Thymus (tissue), 11 donors: ENCODE measurements at regions not wholly inside any gene's neighbourhood (a gene's known extent, or its start where the extent isn't known, plus 50 kb on each side); places are given as distances from the start of the nearest gene placed in this dataset.

Experiments
- DNase-seq, 9 donors: peaks; one replicate each; pipeline ENCODE4 v3.0.0-alpha.2; 2013; ENCODE audit warnings: low spot score in 9 of 9, low read depth in 6 of 9, missing footprints in 1 of 9
- H3K27ac ChIP-seq, 2 donors: one replicate each; pipeline ENCODE4 v1.5.1; 2013; ENCODE audit warnings: control low read depth in 1 of 2, low read depth in 1 of 2, low read length in 1 of 2, mild to moderate bottlenecking in 1 of 2, moderate library complexity in 1 of 2
- H3K27me3 ChIP-seq, 2 donors: one replicate each; pipeline ENCODE4 v1.5.1; 2013; ENCODE audit warnings: low read length in 1 of 2; ENCODE audit not compliant: control insufficient read depth in 2 of 2, insufficient read depth in 1 of 2
- H3K36me3 ChIP-seq, 2 donors: one replicate each; pipeline ENCODE4 v1.5.1; 2013; ENCODE audit warnings: low read length in 1 of 2, mild to moderate bottlenecking in 1 of 2, moderate library complexity in 1 of 2; ENCODE audit not compliant: control insufficient read depth in 2 of 2, insufficient read depth in 2 of 2
- H3K4me1 ChIP-seq, 2 donors: one replicate each; pipeline ENCODE4 v1.5.1; 2013; ENCODE audit warnings: low read length in 2 of 2; ENCODE audit not compliant: control insufficient read depth in 2 of 2, insufficient read depth in 2 of 2
- H3K4me3 ChIP-seq, 2 donors: one replicate each; pipeline ENCODE4 v1.5.1; 2013; ENCODE audit warnings: low read length in 2 of 2, control low read depth in 1 of 2, mild to moderate bottlenecking in 1 of 2
- H3K9me3 ChIP-seq, 2 donors: one replicate each; pipeline ENCODE4 v1.5.1; 2013; ENCODE audit warnings: low read length in 1 of 2, mild to moderate bottlenecking in 1 of 2; ENCODE audit not compliant: control insufficient read depth in 2 of 2, insufficient read depth in 1 of 2
- WGBS: extraction: QIAGEN DNeasy Blood & Tissue Kit; methylation state at CpG from one replicate; pipeline ENCODE4 v1.1.7; 2013; 5-methylcytosine and 5-hydroxymethylcytosine counted together
- donor health status: healthy.

- Histone ChIP-seq H3K9me3 (no peaks in the 10 kb centered on the region), H3K27ac (no peak overlapping the region), H3K4me3 (no peak overlapping the region), H3K4me1 (no peaks in the 10 kb centered on the region), H3K36me3 (no peaks in the 10 kb centered on the region), H3K27me3 (no peaks in the 10 kb centered on the region)
- WGBS = 96% methylated on average over 3 of the region's 3 CpGs
- DNase-seq = no peak
Observed at GRCh38 chr10:14450041-14450491, 119.3 kb upstream of the FRMD4A start.

- H3K4me1 ChIP-seq = no peaks in the 10 kb centered on the region
- WGBS = 97% methylated on average over 3 of the region's 3 CpGs
- no peaks in the 10 kb centered on the region for H3K27me3 ChIP-seq
- no peak overlapping the region for H3K27ac ChIP-seq
- no peak for DNase-seq
- H3K36me3 ChIP-seq = no peaks in the 10 kb centered on the region
- no peaks in the 10 kb centered on the region for H3K9me3 ChIP-seq
- H3K4me3 ChIP-seq = no peak overlapping the region
Observed at GRCh38 chr10:14449293-14449815, 118.6 kb upstream of the FRMD4A start.

GRCh38 chr10:14448197-14448990 lies 117.7 kb upstream of the FRMD4A start:
- Histone ChIP-seq H3K4me3 (no peak overlapping the region), H3K36me3 (no peaks in the 10 kb centered on the region), H3K27me3 (no peaks in the 10 kb centered on the region), H3K9me3 (no peaks in the 10 kb centered on the region), H3K4me1 (no peaks in the 10 kb centered on the region), H3K27ac (no peak overlapping the region)
- DNase-seq = no peak
- 86% methylated on average over 12 of the region's 12 CpGs for WGBS

- no peaks in the 10 kb centered on the region for H3K36me3 ChIP-seq
- no peaks in the 10 kb centered on the region for H3K27me3 ChIP-seq
- H3K9me3 ChIP-seq = no peaks in the 10 kb centered on the region
- 95% methylated on average over 10 of the region's 10 CpGs for WGBS
- no peak overlapping the region for H3K4me3 ChIP-seq
- DNase-seq = no peak
- no peaks in the 10 kb centered on the region for H3K4me1 ChIP-seq
- H3K27ac ChIP-seq = no peak overlapping the region
Observed at GRCh38 chr10:14447094-14447839, 116.5 kb upstream of the FRMD4A start.

- H3K4me1 ChIP-seq = no peaks in the 10 kb centered on the region
- no peaks in the 10 kb centered on the region for H3K36me3 ChIP-seq
- no peak overlapping the region for H3K4me3 ChIP-seq
- H3K27ac ChIP-seq = no peak overlapping the region
- 91% methylated on average over 8 of the region's 8 CpGs for WGBS
- no peaks in the 10 kb centered on the region for H3K9me3 ChIP-seq
- DNase-seq = no peak
- no peaks in the 10 kb centered on the region for H3K27me3 ChIP-seq
Observed at GRCh38 chr10:14439451-14440259, 108.9 kb upstream of the FRMD4A start.

GRCh38 chr10:14438576-14438975 lies 107.9 kb upstream of the FRMD4A start:
- no peaks in the 10 kb centered on the region for H3K27me3 ChIP-seq
- no peak overlapping the region for H3K4me3 ChIP-seq
- DNase-seq = no peak
- no peaks in the 10 kb centered on the region for H3K36me3 ChIP-seq
- 97% methylated on average over 7 of the region's 7 CpGs for WGBS
- no peak overlapping the region for H3K27ac ChIP-seq
- H3K9me3 ChIP-seq = no peaks in the 10 kb centered on the region
- no peaks in the 10 kb centered on the region for H3K4me1 ChIP-seq

GRCh38 chr10:14438057-14438456 lies 107.3 kb upstream of the FRMD4A start:
- Histone ChIP-seq H3K4me1 (no peaks in the 10 kb centered on the region), H3K27ac (no peak overlapping the region), H3K9me3 (no peaks in the 10 kb centered on the region), H3K27me3 (no peaks in the 10 kb centered on the region), H3K4me3 (no peak overlapping the region), H3K36me3 (no peaks in the 10 kb centered on the region)
- no peak for DNase-seq
- 62% methylated on average over 1 of the region's 1 CpG for WGBS

- Histone ChIP-seq H3K27me3 (no peaks in the 10 kb centered on the region), H3K4me1 (no peaks in the 10 kb centered on the region), H3K4me3 (no peak overlapping the region), H3K27ac (no peak overlapping the region), H3K36me3 (no peaks in the 10 kb centered on the region), H3K9me3 (no peaks in the 10 kb centered on the region)
- 78% methylated on average over 7 of the region's 7 CpGs for WGBS
- DNase-seq = no peak
Observed at GRCh38 chr10:14435976-14436632, 105.4 kb upstream of the FRMD4A start.
